ENCODE measurements at regions not wholly inside any gene's neighbourhood (a gene's known extent, or its start where the extent isn't known, plus 50 kb on each side); places are given as distances from the start of the nearest gene placed in this dataset.

DNA sequence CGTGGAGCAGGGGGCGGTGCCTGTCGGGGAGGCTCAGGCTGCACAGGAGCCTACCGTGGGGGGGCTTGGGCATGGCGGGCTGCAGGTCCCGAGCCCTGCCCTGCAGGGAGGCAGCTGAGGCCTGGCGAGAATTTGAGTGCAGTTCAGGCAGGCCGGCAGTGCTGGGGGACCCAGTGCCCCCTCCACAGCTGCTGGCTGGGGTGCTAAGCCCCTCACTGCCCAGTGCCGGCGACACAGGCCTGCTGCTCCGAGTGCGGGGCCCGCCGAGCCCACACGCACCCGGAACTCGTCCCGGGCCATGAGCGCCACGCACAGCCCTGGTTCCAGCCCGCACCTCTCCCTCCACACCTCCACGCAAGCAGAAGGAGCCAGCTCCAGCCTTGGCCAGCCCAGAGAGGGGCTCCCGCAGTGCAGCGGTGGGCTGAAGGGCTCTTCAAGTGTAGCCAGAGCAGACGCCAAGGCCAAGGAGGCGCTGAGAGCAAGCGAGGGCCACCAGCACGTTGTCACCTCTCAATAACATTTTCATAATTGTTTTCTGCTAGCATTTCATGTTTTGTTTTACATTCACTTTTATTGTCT lies 1378.9 kb upstream of the CELF4 start:
- no peak for TF ChIP-seq CTCF (IDR thresholded peaks at IDR 0.05)
- no peak for TF ChIP-seq EZH2 (IDR thresholded peaks at IDR 0.05)
- no peak for TF ChIP-seq EZH2phosphoT487 (IDR thresholded peaks at IDR 0.05)
